HEK293 (cell line): ENCODE measurements at regions not wholly inside any gene's neighbourhood (a gene's known extent, or its start where the extent isn't known, plus 50 kb on each side); places are given as distances from the start of the nearest gene placed in this dataset.

Experiments
- HOXC10 ChIP-seq: sonication (generic); formaldehyde crosslinking; IDR thresholded peaks from 2 replicates; pipeline ENCODE4 v1.8.1; 2023; ENCODE audit warnings: mild to moderate bottlenecking, missing genetic modification reagents
- INSM2 ChIP-seq: fragments of 450-650 bp; formaldehyde crosslinking; IDR thresholded peaks from 2 replicates; pipeline ENCODE4 v1.5.1; 2016; ENCODE audit warnings: missing biosample characterization, missing genetic modification characterization
- KLF16 ChIP-seq: fragments of 450-650 bp; formaldehyde crosslinking; IDR thresholded peaks from 2 replicates; pipeline ENCODE4 v1.5.1; 2017; ENCODE audit warnings: missing biosample characterization, missing genetic modification characterization
- OSR2 ChIP-seq: fragments of 450-650 bp; formaldehyde crosslinking; IDR thresholded peaks from 2 replicates; pipeline ENCODE4 v1.5.1; 2016; ENCODE audit warnings: missing biosample characterization, missing genetic modification characterization
- SCRT1 ChIP-seq: fragments of 450-650 bp; formaldehyde crosslinking; IDR thresholded peaks from 2 replicates; pipeline ENCODE4 v1.5.1; 2016; ENCODE audit warnings: missing biosample characterization, missing genetic modification characterization, borderline replicate concordance
- SCRT2 ChIP-seq: fragments of 450-650 bp; formaldehyde crosslinking; IDR thresholded peaks from 2 replicates; pipeline ENCODE4 v1.5.1; 2016; ENCODE audit warnings: missing biosample characterization, missing genetic modification characterization
- SP7 ChIP-seq: fragments of 450-650 bp; formaldehyde crosslinking; IDR thresholded peaks from 2 replicates; pipeline ENCODE4 v1.5.1; 2016; ENCODE audit warnings: missing biosample characterization, missing genetic modification characterization
- YY1 ChIP-seq: fragments of 450-650 bp; formaldehyde crosslinking; IDR thresholded peaks from 2 replicates; pipeline ENCODE4 v1.5.1; 2018; ENCODE audit warnings: missing biosample characterization, missing genetic modification characterization
- ZBTB8A ChIP-seq: fragments of 450-650 bp; formaldehyde crosslinking; IDR thresholded peaks from 2 replicates; pipeline ENCODE4 v1.5.1; 2016; ENCODE audit warnings: missing biosample characterization, missing genetic modification characterization
- ZIC2 ChIP-seq: fragments of 450-650 bp; formaldehyde crosslinking; IDR thresholded peaks from 2 replicates; pipeline ENCODE4 v1.5.1; 2016; ENCODE audit warnings: missing biosample characterization, missing genetic modification characterization
- ZNF112 ChIP-seq: fragments of 450-650 bp; formaldehyde crosslinking; IDR thresholded peaks from 2 replicates; pipeline ENCODE4 v1.5.0; 2017; ENCODE audit warnings: missing biosample characterization, missing genetic modification characterization
- ZNF114 ChIP-seq: fragments of 450-650 bp; formaldehyde crosslinking; IDR thresholded peaks from 2 replicates; pipeline ENCODE4 v1.5.0; 2017; ENCODE audit warnings: missing biosample characterization, missing genetic modification characterization
- ZNF138 ChIP-seq: fragments of 450-650 bp; formaldehyde crosslinking; IDR thresholded peaks from 2 replicates; pipeline ENCODE4 v1.5.1; 2016; ENCODE audit warnings: missing biosample characterization, missing genetic modification characterization, borderline replicate concordance
- ZNF157 ChIP-seq: fragments of 450-650 bp; formaldehyde crosslinking; IDR thresholded peaks from 2 replicates; pipeline ENCODE4 v1.5.1; 2016; ENCODE audit warnings: missing biosample characterization, missing genetic modification characterization
- ZNF280D ChIP-seq: fragments of 450-650 bp; formaldehyde crosslinking; IDR thresholded peaks from 2 replicates; pipeline ENCODE4 v1.5.1; 2016; ENCODE audit warnings: missing biosample characterization, missing genetic modification characterization
- ZNF311 ChIP-seq: fragments of 450-650 bp; formaldehyde crosslinking; IDR thresholded peaks from 2 replicates; pipeline ENCODE4 v1.5.1; 2017; ENCODE audit warnings: missing biosample characterization, missing genetic modification characterization, borderline replicate concordance
- ZNF501 ChIP-seq: fragments of 450-650 bp; formaldehyde crosslinking; IDR thresholded peaks from 2 replicates; pipeline ENCODE4 v1.5.1; 2016; ENCODE audit warnings: missing biosample characterization, missing genetic modification characterization
- ZNF513 ChIP-seq: fragments of 450-650 bp; IDR thresholded peaks from 2 replicates; pipeline ENCODE4 v1.5.1; 2018; ENCODE audit warnings: missing biosample characterization, missing genetic modification characterization
- ZNF626 ChIP-seq: fragments of 450-650 bp; sonication (Bioruptor Pico); formaldehyde crosslinking; IDR thresholded peaks from 2 replicates; pipeline ENCODE4 v1.5.1; 2018; ENCODE audit warnings: missing biosample characterization, missing genetic modification characterization, inconsistent platforms
- ZSCAN18 ChIP-seq: fragments of 450-650 bp; formaldehyde crosslinking; IDR thresholded peaks from 2 replicates; pipeline ENCODE4 v1.5.1; 2016; ENCODE audit warnings: missing biosample characterization, missing genetic modification characterization
- ZSCAN4 ChIP-seq: fragments of 450-650 bp; formaldehyde crosslinking; IDR thresholded peaks from 2 replicates; pipeline ENCODE4 v1.5.1; 2017; ENCODE audit warnings: missing biosample characterization, missing genetic modification characterization

GRCh38 chr6:26295691-26296555, 69.1 kb upstream of the BTN3A2 start (continued):
- TF ChIP-seq ZBTB8A (tag by site-specific recombination) (no peak), ZNF280D (tag by site-specific recombination) (no peak), OSR2 (tag by site-specific recombination) (no peak), SP7 (tag by site-specific recombination) (no peak), KLF16 (tag by site-specific recombination) (no peak), ZSCAN4 (tag by site-specific recombination) (no peak), ZNF112 (tag by site-specific recombination) (no peak), ZNF157 (tag by site-specific recombination) (no peak), ZIC2 (tag by site-specific recombination) (no peak), YY1 (tag by site-specific recombination) (no peak), ZNF138 (tag by site-specific recombination) (no peak), ZNF311 (tag by site-specific recombination) (no peak), SCRT1 (tag by site-specific recombination) (no peak), ZNF501 (no peak), HOXC10 (CRISPR knock-in tag) (no peak), ZNF626 (tag by site-specific recombination) (no peak), ZNF513 (no peak), ZSCAN18 (no peak), SCRT2 (tag by site-specific recombination) (peak; percentile 7; the same call in 1 of the 2 replicates), INSM2 (0 out of 2 replicates have a peak, but pooled peaks have one; percentile 33), ZNF114 (tag by site-specific recombination) (no peak)
